NCI-H524 treated with DMSO at 0.1 percent for 48 hours (cell line): ENCODE measurements at regions not wholly inside any gene's neighbourhood (a gene's known extent, or its start where the extent isn't known, plus 50 kb on each side); places are given as distances from the start of the nearest gene placed in this dataset.
A peak's percentile ranks its signal among the peaks of the same experiment; 100 is the strongest.
"Not testable (repeated sequence)": the region's sequence is repeated elsewhere in the genome, so short reads cannot be mapped to it uniquely, and the experiment has no call there.

ENCODE experiments used
- DNase-seq: peaks from one replicate; lab custom pipeline; 2025; lab: John Stamatoyannopoulos, UW

DNA sequence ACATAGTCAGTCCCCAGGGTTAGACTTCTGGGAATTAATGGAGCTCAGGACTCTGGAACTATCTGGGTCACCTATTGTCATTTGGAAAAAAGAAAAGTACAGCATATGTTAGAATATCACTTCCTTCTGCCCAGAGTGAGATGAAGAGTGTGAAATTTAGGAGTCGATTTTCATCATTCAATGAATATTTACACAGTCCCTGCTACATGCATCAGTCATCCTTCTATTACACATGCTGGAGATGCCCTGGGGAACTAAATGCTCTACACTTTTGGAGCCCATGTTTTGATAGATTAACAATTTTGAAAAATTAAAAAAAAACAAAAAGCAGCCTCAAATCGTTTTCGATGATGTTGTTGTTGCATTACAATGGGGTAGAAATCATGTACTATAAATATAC lies 315.4 kb downstream of the ALDH8A1 start:
- DNase-seq = no peak

- DNase-seq = not testable (repeated sequence)
These were observed 315.3 kb upstream of the SGK1 start for GRCh38 chr6:134632982-134633940.

DNA sequence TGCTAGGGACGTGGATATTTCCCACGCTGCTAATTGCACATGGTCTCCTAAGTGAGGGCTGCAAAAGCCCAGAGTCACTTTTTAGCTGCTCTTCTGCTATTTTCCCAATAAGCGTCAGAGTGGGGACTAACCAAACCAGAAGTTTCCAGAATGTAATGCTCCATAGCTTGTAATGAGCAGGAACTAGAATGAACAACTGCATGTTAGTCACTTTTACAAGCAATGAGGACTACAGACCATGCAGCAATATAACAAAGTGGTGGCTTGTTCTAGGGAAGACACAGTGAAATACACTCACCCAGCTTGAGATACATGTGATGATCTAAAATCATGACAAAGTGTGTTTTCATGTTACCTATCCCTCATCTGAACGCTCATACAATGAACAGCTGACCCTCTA lies 314.1 kb upstream of the SGK1 start:
- no peak for DNase-seq

DNA sequence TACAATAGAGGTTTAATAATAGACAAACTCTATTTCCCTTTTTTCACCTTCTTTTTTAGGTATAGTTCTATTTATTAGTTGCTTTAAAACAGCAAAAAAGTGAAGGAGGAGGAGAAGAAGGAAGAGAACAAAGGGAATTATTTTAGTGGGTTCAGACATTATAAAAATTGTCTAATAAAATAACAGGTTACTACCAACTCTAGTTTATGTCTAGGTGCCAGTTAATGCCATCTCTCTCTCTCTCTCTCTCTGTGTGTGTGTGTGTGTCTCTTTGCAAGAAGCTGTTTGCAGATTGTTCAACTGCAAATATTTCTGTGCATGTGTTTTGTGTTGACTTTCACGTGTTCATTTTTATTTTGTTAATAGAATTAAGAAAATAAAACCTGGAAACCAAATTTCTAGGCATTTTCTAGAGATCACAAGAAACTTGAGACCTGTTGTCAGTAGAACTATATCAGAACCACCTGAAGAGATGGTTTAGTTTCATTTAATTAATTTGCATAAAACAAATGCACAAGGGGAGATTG lies 313.5 kb upstream of the SGK1 start:
- no peak for DNase-seq

- no peak for DNase-seq
These were observed 312.7 kb upstream of the SGK1 start for GRCh38 chr6:134630508-134631121.

- DNase-seq = no peak
These were observed 310.2 kb upstream of the SGK1 start for GRCh38 chr6:134628154-134628553.

DNA sequence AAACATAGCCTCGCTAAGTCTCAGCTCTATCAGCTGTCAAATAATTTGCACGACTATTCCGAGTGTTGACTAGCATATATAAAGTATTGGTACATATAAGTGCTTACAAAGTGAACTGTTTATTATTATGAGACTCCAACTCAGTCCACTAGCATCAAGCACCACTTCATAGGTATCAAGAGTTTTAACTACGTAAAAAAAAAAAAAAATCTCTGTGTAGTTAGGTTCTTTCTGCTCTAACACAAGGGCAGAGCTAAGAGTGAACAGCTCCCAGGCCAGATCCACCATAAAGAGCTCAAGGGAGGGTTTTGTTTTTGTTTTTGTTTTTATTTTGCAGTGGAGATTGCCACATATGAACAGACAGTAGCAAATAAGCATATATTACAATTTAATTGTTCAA lies 309.8 kb upstream of the SGK1 start:
- no peak for DNase-seq

GRCh38 chr6:134626589-134626988 lies 308.7 kb upstream of the SGK1 start:
- DNase-seq = no peak

- no peak for DNase-seq
These were observed 308.2 kb upstream of the SGK1 start for GRCh38 chr6:134626086-134626485.

- no peak for DNase-seq
These were observed 306.9 kb upstream of the SGK1 start for GRCh38 chr6:134624781-134625180.

- DNase-seq = no peak
These were observed 305.5 kb upstream of the SGK1 start for GRCh38 chr6:134623401-134623800.

- no peak for DNase-seq
These were observed 304.7 kb upstream of the SGK1 start for GRCh38 chr6:134622382-134623173.

DNA sequence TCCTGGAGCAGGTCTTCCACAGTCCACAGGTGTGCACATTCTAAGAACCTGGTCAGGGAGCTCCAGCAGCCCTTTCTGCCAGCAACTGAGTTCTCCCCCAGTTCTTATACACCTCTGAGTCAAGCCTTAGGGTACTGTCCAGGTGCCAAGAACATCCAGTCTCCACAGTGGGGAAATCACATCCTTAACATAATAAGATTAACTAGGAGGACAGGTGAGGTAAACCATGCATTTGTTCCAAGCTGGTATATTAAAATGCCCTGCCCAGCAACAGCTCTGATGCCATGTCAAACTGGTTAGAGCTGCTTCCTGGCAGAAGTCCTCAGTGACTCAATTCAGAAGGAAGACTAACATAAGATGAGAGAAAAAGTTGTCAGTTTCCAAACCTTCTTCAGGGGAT lies 303.9 kb upstream of the SGK1 start:
- DNase-seq = no peak

- peak; percentile 62 for DNase-seq
These were observed 301.9 kb upstream of the SGK1 start for GRCh38 chr6:134619789-134620188.

DNA sequence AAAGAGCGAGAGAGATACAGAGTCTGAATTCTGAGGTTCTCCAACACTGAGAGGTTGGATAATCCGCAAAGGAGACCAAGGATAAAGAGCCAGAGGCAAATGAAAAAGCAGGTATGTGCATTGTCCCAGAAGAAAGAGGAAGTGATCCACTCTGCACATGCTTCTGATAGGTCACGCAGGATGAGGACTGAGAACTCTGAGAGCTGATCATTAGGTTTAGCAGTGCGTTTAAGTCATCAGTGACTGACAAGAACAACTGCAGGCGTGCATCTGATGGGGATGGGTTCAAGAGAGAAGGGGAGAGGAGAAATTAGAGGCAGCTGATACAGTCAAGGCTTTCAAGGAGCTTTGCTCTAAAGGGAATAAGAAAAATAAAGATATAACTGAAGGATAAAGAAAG lies 301.2 kb upstream of the SGK1 start:
- no peak for DNase-seq

GRCh38 chr6:134614606-134615485 lies 296.9 kb upstream of the SGK1 start:
- DNase-seq = no peak

GRCh38 chr6:134612128-134612527 lies 294.2 kb upstream of the SGK1 start:
- DNase-seq = not testable (repeated sequence)

GRCh38 chr6:134610411-134610810 lies 292.5 kb upstream of the SGK1 start:
- DNase-seq = no peak

GRCh38 chr6:134609716-134610261 lies 291.9 kb upstream of the SGK1 start:
- DNase-seq = no peak

GRCh38 chr6:134607411-134607810 lies 289.5 kb upstream of the SGK1 start:
- no peak for DNase-seq

DNA sequence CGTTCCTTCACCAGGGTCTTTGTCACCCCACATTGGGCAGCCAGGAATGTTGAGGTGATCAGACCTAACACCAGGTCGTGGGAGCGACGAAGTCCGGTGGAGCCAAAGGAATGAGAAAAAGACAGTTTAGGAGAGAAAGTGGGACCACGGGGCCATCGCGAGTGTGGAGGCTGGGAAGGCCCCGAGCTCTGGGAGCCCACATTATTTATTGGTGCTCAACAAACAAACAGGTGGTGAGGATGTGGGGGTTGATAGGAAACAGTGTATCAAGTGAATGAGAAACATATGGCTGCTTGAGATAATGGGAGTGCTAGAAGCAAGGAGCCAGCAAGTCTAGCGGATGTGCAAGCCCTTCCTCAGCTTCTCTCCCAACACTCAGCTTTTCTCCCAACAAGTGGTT lies 287.1 kb upstream of the SGK1 start:
- DNase-seq = peak; percentile 47
